ENCODE measurements at regions not wholly inside any gene's neighbourhood (a gene's known extent, or its start where the extent isn't known, plus 50 kb on each side); places are given as distances from the start of the nearest gene placed in this dataset.

DNA sequence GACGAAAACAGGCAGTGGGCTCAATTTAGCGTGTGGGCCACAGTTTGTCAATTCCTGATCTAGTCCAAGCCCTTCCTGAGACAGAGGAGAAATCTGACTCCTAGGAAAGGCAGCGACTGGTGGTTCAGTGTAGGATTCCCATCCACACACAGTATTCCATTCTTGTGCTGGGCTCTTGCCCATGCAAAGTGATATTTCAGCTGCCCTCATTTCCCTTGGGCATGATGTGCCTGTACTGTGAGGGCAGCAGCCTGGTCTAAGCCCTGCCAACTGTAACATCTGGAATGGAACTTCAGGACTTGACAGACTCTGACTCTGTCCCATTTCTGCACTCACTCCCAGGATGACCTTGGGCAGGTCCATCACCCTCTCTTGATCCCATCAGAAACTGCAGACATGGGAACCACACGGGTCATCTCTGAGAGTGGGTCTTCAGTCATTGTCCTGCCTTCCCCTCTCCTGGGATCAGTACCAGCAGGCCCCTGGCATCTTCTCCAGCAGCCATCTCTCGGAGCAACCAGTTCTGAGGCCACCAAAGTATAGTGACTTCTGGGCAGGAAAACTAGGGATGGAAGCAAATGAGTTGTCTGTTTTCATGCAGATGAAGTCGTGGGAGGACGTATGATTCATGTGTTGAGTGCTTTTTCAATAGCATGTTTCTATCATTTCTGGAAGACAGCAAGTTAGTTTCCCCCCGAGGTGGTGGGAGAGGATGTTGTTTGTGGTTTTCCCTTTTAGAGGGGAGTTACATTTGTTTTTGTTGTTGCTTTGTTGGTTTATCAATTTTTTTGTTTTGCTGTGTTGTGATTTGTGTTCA lies 54.2 kb upstream of the BCL2L14 start:
- no CpG with 5 or more reads among the region's 8 CpGs for WGBS (ENCODE audit: extremely low coverage, insufficient coverage, insufficient read length)
- H2AFZ ChIP-seq (ENCODE audit: insufficient read depth, low read length, poor library complexity) = no peak overlapping the region
- no peak overlapping the region for H4K91ac ChIP-seq (ENCODE audit: low read depth, low read length)
- H3K79me2 ChIP-seq (ENCODE audit: control insufficient read depth, insufficient read depth, low read length, poor library complexity) = no peaks in the 10 kb centered on the region
- no peak overlapping the region for H3K4me3 ChIP-seq (ENCODE audit: low read depth, low read length)
- no peak overlapping the region for H2AK5ac ChIP-seq (ENCODE audit: low read length)
- H3K18ac ChIP-seq (ENCODE audit: low read length) = no peak overlapping the region
- H3K4ac ChIP-seq (ENCODE audit: low read depth, low read length) = no peak overlapping the region
- no peak overlapping the region for H4K12ac ChIP-seq (ENCODE audit: low read depth, low read length)
- DNase-seq = no peak
- peaks cover 1% of the 10 kb centered on the region for H3K79me1 ChIP-seq (ENCODE audit: low read length)
- no peak overlapping the region for H3K23ac ChIP-seq (ENCODE audit: low read length)
- peaks cover 12 to 20% of the 10 kb centered on the region in 2 experiments for H3K4me1 ChIP-seq (ENCODE audit: control insufficient read depth in 1 of 2, insufficient read depth in 2 of 2, low read length in 2 of 2)
- no peak overlapping the region for H4K8ac ChIP-seq (ENCODE audit: low read depth, low read length)
- H3K27me3 ChIP-seq (ENCODE audit: insufficient read depth, low read length) = no peaks in the 10 kb centered on the region
- no peaks in the 10 kb centered on the region for H3K36me3 ChIP-seq (ENCODE audit: control insufficient read depth in 1 of 2, insufficient read depth in 2 of 2, low read length in 2 of 2)
- H2BK12ac ChIP-seq (ENCODE audit: low read length) = no peak overlapping the region
- no peaks in the 10 kb centered on the region for H3K9me3 ChIP-seq (ENCODE audit: insufficient read depth, low read depth, low read length)
- no peak overlapping the region for H3K27ac ChIP-seq (ENCODE audit: low read depth, low read length)
- H2BK5ac ChIP-seq (ENCODE audit: low read depth, low read length, poor library complexity) = no peak overlapping the region
- no peak overlapping the region for H3K14ac ChIP-seq (ENCODE audit: low read length)
- no peak overlapping the region for H3K4me2 ChIP-seq (ENCODE audit: low read length)
- H3K9ac ChIP-seq (ENCODE audit: low read length) = no peak overlapping the region
- no peak overlapping the region for H2BK120ac ChIP-seq (ENCODE audit: insufficient read depth, low read length, poor library complexity)

DNA sequence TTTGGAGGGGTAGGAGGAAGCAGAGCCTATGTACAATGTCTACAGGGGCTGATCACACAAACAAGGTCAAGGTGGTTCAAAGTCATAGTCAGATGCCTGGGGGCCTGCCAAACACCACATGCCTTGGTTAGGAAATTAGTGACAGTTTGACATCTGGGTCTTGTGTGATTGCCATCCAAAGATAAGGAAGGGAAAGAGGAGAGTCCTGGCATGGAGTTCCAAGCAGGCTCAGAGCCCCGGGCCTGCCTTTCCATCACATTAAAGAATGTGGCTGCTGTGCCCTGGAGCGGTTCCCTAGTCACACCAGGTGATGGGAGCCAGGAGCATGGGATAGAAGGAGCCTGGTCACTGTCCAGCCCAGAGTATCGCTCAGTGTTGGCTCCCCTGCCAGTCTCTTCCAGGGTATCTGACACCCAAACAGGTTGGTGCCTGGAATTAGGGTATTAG lies 53.6 kb upstream of the BCL2L14 start:
- no peaks in the 10 kb centered on the region for H3K79me2 ChIP-seq (ENCODE audit: control insufficient read depth, insufficient read depth, low read length, poor library complexity)
- H3K4ac ChIP-seq (ENCODE audit: low read depth, low read length) = no peak overlapping the region
- no peaks in the 10 kb centered on the region for H3K36me3 ChIP-seq (ENCODE audit: control insufficient read depth in 1 of 2, insufficient read depth in 2 of 2, low read length in 2 of 2)
- H3K9me3 ChIP-seq (ENCODE audit: insufficient read depth, low read depth, low read length) = no peaks in the 10 kb centered on the region
- H3K27me3 ChIP-seq (ENCODE audit: insufficient read depth, low read length) = no peaks in the 10 kb centered on the region
- DNase-seq = peak; percentile 85 to 90
- no peak overlapping the region for H3K27ac ChIP-seq (ENCODE audit: low read depth, low read length)
- no peak overlapping the region for H3K23ac ChIP-seq (ENCODE audit: low read length)
- H4K91ac ChIP-seq (ENCODE audit: low read depth, low read length) = no peak overlapping the region
- H2AK5ac ChIP-seq (ENCODE audit: low read length) = no peak overlapping the region
- WGBS (ENCODE audit: extremely low coverage, insufficient coverage, insufficient read length) = no CpG with 5 or more reads among the region's 3 CpGs
- H4K12ac ChIP-seq (ENCODE audit: low read depth, low read length) = no peak overlapping the region
- H3K4me1 ChIP-seq (ENCODE audit: control insufficient read depth in 1 of 2, insufficient read depth in 2 of 2, low read length in 2 of 2) = peaks cover 11 to 19% of the 10 kb centered on the region in 2 experiments
- no peak overlapping the region for H2AFZ ChIP-seq (ENCODE audit: insufficient read depth, low read length, poor library complexity)
- H3K9ac ChIP-seq (ENCODE audit: low read length) = no peak overlapping the region
- no peak overlapping the region for H3K4me2 ChIP-seq (ENCODE audit: low read length)
- H4K8ac ChIP-seq (ENCODE audit: low read depth, low read length) = no peak overlapping the region
- H3K79me1 ChIP-seq (ENCODE audit: low read length) = peaks cover 1% of the 10 kb centered on the region
- H2BK120ac ChIP-seq (ENCODE audit: insufficient read depth, low read length, poor library complexity) = no peak overlapping the region
- no peak overlapping the region for H3K18ac ChIP-seq (ENCODE audit: low read length)
- no peak overlapping the region for H2BK12ac ChIP-seq (ENCODE audit: low read length)
- no peak overlapping the region for H3K14ac ChIP-seq (ENCODE audit: low read length)
- H3K4me3 ChIP-seq (ENCODE audit: low read depth, low read length) = no peak overlapping the region
- H2BK5ac ChIP-seq (ENCODE audit: low read depth, low read length, poor library complexity) = no peak overlapping the region

DNA sequence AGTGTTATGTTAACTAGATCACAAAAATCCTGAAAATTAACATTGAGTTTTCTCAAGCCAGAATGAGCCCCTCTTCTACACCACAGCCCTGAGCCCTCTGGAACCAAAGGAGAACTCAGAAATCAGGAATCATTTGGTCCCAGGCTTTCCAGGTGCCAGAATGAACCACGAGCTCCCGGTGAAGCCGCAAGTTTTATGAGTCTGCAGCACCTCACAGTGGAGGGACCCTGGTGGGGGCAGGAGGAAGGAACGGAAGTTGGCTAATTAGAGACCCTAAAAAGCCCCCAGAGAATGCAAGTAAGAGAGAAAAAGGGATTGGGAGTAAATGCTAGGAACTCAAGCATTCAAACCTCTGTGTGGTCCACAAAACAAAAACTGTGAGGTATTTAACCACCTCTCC lies 52.9 kb upstream of the BCL2L14 start:
- Histone ChIP-seq H3K18ac (ENCODE audit: low read length) (no peak overlapping the region), H3K9ac (ENCODE audit: low read length) (no peak overlapping the region), H3K27ac (ENCODE audit: low read depth, low read length) (no peak overlapping the region)

DNA sequence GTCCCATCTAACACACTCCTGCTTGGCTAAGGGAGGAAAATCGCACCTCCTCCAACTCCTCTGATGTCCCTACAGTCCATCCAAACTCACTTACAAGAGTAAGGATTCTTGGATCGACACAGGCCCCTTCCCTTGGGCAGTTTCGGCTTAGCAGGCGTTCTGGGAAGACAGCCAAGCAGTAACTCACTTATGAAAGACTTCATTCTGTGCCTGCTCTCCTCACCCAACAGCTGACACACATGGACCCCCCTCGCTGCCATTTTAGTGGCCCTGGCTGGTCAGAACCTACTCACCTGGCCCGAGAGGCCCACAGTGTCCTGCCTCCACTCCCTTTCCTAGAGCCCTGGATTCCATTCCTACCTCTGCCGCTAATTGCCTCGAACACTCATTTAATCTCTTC lies 52.3 kb upstream of the BCL2L14 start:
- Histone ChIP-seq H3K23ac (ENCODE audit: low read length) (peak overlapping the region; percentile 56), H4K91ac (ENCODE audit: low read depth, low read length) (no peak overlapping the region), H3K79me1 (ENCODE audit: low read length) (peaks cover 1% of the 10 kb centered on the region), H2BK5ac (ENCODE audit: low read depth, low read length, poor library complexity) (no peak overlapping the region), H3K4me2 (ENCODE audit: low read length) (no peak overlapping the region), H3K4me1 (ENCODE audit: control insufficient read depth in 1 of 2, insufficient read depth in 2 of 2, low read length in 2 of 2) (peaks cover 11 to 19% of the 10 kb centered on the region in 2 experiments), H3K4me3 (ENCODE audit: low read depth, low read length) (no peak overlapping the region), H3K9ac (ENCODE audit: low read length) (no peak overlapping the region), H3K79me2 (ENCODE audit: control insufficient read depth, insufficient read depth, low read length, poor library complexity) (no peaks in the 10 kb centered on the region), H3K27ac (ENCODE audit: low read depth, low read length) (no peak overlapping the region), H2AFZ (ENCODE audit: insufficient read depth, low read length, poor library complexity) (no peak overlapping the region), H3K9me3 (ENCODE audit: insufficient read depth, low read depth, low read length) (no peaks in the 10 kb centered on the region), H4K12ac (ENCODE audit: low read depth, low read length) (no peak overlapping the region), H3K4ac (ENCODE audit: low read depth, low read length) (no peak overlapping the region), H3K27me3 (ENCODE audit: insufficient read depth, low read length) (no peaks in the 10 kb centered on the region), H2BK120ac (ENCODE audit: insufficient read depth, low read length, poor library complexity) (peak overlapping the region; percentile 16), H2AK5ac (ENCODE audit: low read length) (no peak overlapping the region), H3K14ac (ENCODE audit: low read length) (peak overlapping the region; percentile 15), H2BK12ac (ENCODE audit: low read length) (peak overlapping the region; percentile 58), H3K18ac (ENCODE audit: low read length) (no peak overlapping the region), H3K36me3 (ENCODE audit: control insufficient read depth in 1 of 2, insufficient read depth in 2 of 2, low read length in 2 of 2) (no peaks in the 10 kb centered on the region), H4K8ac (ENCODE audit: low read depth, low read length) (no peak overlapping the region)
- DNase-seq = no peak
- no CpG with 5 or more reads among the region's 8 CpGs for WGBS (ENCODE audit: extremely low coverage, insufficient coverage, insufficient read length)

More for the DNA sequence above, 52.9 kb upstream of the BCL2L14 start:
- H2BK12ac ChIP-seq (ENCODE audit: low read length) = no peak overlapping the region
- no peak overlapping the region for H3K14ac ChIP-seq (ENCODE audit: low read length)
- H4K91ac ChIP-seq (ENCODE audit: low read depth, low read length) = no peak overlapping the region
- no peak overlapping the region for H3K4me2 ChIP-seq (ENCODE audit: low read length)
- no peaks in the 10 kb centered on the region for H3K79me2 ChIP-seq (ENCODE audit: control insufficient read depth, insufficient read depth, low read length, poor library complexity)
- no peak overlapping the region for H3K4ac ChIP-seq (ENCODE audit: low read depth, low read length)
- no peak overlapping the region for H2BK5ac ChIP-seq (ENCODE audit: low read depth, low read length, poor library complexity)
- DNase-seq = no peak
- no peak overlapping the region for H3K4me3 ChIP-seq (ENCODE audit: low read depth, low read length)
- H2AK5ac ChIP-seq (ENCODE audit: low read length) = no peak overlapping the region
- peaks cover 1% of the 10 kb centered on the region for H3K79me1 ChIP-seq (ENCODE audit: low read length)
- no peaks in the 10 kb centered on the region for H3K27me3 ChIP-seq (ENCODE audit: insufficient read depth, low read length)
- peaks cover 11 to 19% of the 10 kb centered on the region in 2 experiments for H3K4me1 ChIP-seq (ENCODE audit: control insufficient read depth in 1 of 2, insufficient read depth in 2 of 2, low read length in 2 of 2)
- H4K8ac ChIP-seq (ENCODE audit: low read depth, low read length) = no peak overlapping the region
- H3K9me3 ChIP-seq (ENCODE audit: insufficient read depth, low read depth, low read length) = no peaks in the 10 kb centered on the region
- H2AFZ ChIP-seq (ENCODE audit: insufficient read depth, low read length, poor library complexity) = no peak overlapping the region
- H2BK120ac ChIP-seq (ENCODE audit: insufficient read depth, low read length, poor library complexity) = no peak overlapping the region
- no peaks in the 10 kb centered on the region for H3K36me3 ChIP-seq (ENCODE audit: control insufficient read depth in 1 of 2, insufficient read depth in 2 of 2, low read length in 2 of 2)
- no CpG with 5 or more reads among the region's 4 CpGs for WGBS (ENCODE audit: extremely low coverage, insufficient coverage, insufficient read length)
- no peak overlapping the region for H4K12ac ChIP-seq (ENCODE audit: low read depth, low read length)
- H3K23ac ChIP-seq (ENCODE audit: low read length) = no peak overlapping the region
